GM23338 (cell line): ENCODE measurements at regions not wholly inside any gene's neighbourhood (a gene's known extent, or its start where the extent isn't known, plus 50 kb on each side); places are given as distances from the start of the nearest gene placed in this dataset.

Experiments used
- ATAC-seq: fragments of 200-7000 bp; cut with Tn5 transposase; 3 replicates; pipeline ENCODE4 v1.9.1; 2020
- DNase-seq: peaks from one replicate; pipeline ENCODE4 v3.0.0-alpha.2; 2015; ENCODE audit warnings: low spot score
- H2AFZ ChIP-seq: fragments of 200-600 bp; sonication (generic); 2 replicates; pipeline ENCODE4 v1.8.0; 2016; ENCODE audit warnings: antibody characterized with exemption, mild to moderate bottlenecking, moderate library complexity
- H3F3A ChIP-seq: fragments of 200-600 bp; sonication (generic); replicated peaks from 2 replicates; pipeline ENCODE4 v1.8.0; 2017; ENCODE audit warnings: antibody characterized with exemption, mixed run types, low read depth
- H3K27ac ChIP-seq: fragments of 200-600 bp; sonication (generic); 2 replicates; pipeline ENCODE4 v1.6.1; 2016; ENCODE audit warnings: low read depth
- H3K27me3 ChIP-seq: fragments of 200-600 bp; sonication (generic); 2 replicates; pipeline ENCODE4 v1.8.0; 2016; ENCODE audit warnings: mild to moderate bottlenecking, mixed run types, moderate library complexity; ENCODE audit not compliant: insufficient read depth
- H3K36me3 ChIP-seq: fragments of 200-600 bp; sonication (generic); 2 replicates; pipeline ENCODE4 v1.8.0; 2016; ENCODE audit warnings: mild to moderate bottlenecking; ENCODE audit not compliant: insufficient read depth
- H3K4me1 ChIP-seq: fragments of 200-600 bp; sonication (generic); 2 replicates; pipeline ENCODE4 v1.8.0; 2016; ENCODE audit warnings: mild to moderate bottlenecking, moderate library complexity; ENCODE audit not compliant: insufficient read depth
- H3K4me2 ChIP-seq: fragments of 200-600 bp; sonication (generic); 2 replicates; pipeline ENCODE4 v1.7.1; 2017; ENCODE audit warnings: mixed run types
- H3K4me3 ChIP-seq: fragments of 200-600 bp; sonication (generic); 2 replicates; pipeline ENCODE4 v1.6.1; 2016; ENCODE audit warnings: mixed run types
- H3K79me2 ChIP-seq: fragments of 200-600 bp; sonication (generic); replicated peaks from 2 replicates; pipeline ENCODE4 v1.8.0; 2017; ENCODE audit warnings: mild to moderate bottlenecking; ENCODE audit not compliant: insufficient read depth
- H3K9me2 ChIP-seq: fragments of 200-600 bp; sonication (generic); 2 replicates; pipeline ENCODE4 v1.8.0; 2017; ENCODE audit not compliant: insufficient read depth
- H4K20me1 ChIP-seq: fragments of 200-600 bp; sonication (generic); replicated peaks from 2 replicates; pipeline ENCODE4 v1.8.0; 2017; ENCODE audit warnings: mild to moderate bottlenecking; ENCODE audit not compliant: insufficient read depth
- H3K27ac Mint-ChIP-seq: 2 replicates; pipeline ENCODE4 v1.8.0; 2020; ENCODE audit warnings: inconsistent platforms, mild to moderate bottlenecking, moderate library complexity, mixed read lengths
- H3K27me3 Mint-ChIP-seq: 3 replicates; pipeline ENCODE4 v1.8.0; 2022; ENCODE audit warnings: low read depth, mild to moderate bottlenecking, moderate library complexity, mixed read lengths, inconsistent platforms; ENCODE audit not compliant: insufficient read depth, poor library complexity
- H3K36me3 Mint-ChIP-seq: 3 replicates; pipeline ENCODE4 v1.8.0; 2021; ENCODE audit warnings: low read depth, mild to moderate bottlenecking, inconsistent platforms, moderate library complexity, mixed read lengths
- H3K4me1 Mint-ChIP-seq: 3 replicates; pipeline ENCODE4 v1.8.0; 2020; ENCODE audit warnings: mild to moderate bottlenecking, inconsistent platforms, mixed read lengths
- H3K4me3 Mint-ChIP-seq: 3 replicates; pipeline ENCODE4 v1.8.0; 2021; ENCODE audit warnings: moderate library complexity, mild to moderate bottlenecking, inconsistent platforms, mixed read lengths
- H3K9me3 Mint-ChIP-seq: 3 replicates; pipeline ENCODE4 v1.8.0; 2020; ENCODE audit warnings: moderate library complexity, mild to moderate bottlenecking, inconsistent platforms, mixed read lengths
- CREB1 ChIP-seq: fragments of 250-450 bp; sonication (Bioruptor Pico); IDR thresholded peaks from 2 replicates; pipeline ENCODE4 v1.5.0; 2020; ENCODE audit warnings: low read depth, mild to moderate bottlenecking, moderate library complexity
- EZH2 ChIP-seq: fragments of 200-600 bp; sonication (generic); IDR thresholded peaks from one replicate; pipeline ENCODE4 v1.8.0; 2017; ENCODE audit warnings: antibody characterized with exemption, mild to moderate bottlenecking, low read depth; ENCODE audit not compliant: unreplicated experiment
- JUNB ChIP-seq: IDR thresholded peaks from one replicate; pipeline ENCODE4 v1.6.1; 2016; ENCODE audit warnings: antibody characterized with exemption; ENCODE audit not compliant: unreplicated experiment
- NANOG ChIP-seq: IDR thresholded peaks from 2 replicates; pipeline ENCODE4 v1.6.1; 2016; ENCODE audit warnings: antibody characterized with exemption, borderline replicate concordance
- POLR2AphosphoS5 ChIP-seq: IDR thresholded peaks from 2 replicates; pipeline ENCODE4 v1.6.1; 2016; ENCODE audit warnings: antibody characterized with exemption, low read depth
- STAT1 ChIP-seq: IDR thresholded peaks from one replicate; pipeline ENCODE4 v1.6.1; 2016; ENCODE audit warnings: antibody characterized with exemption; ENCODE audit not compliant: unreplicated experiment
- ZNF114 ChIP-seq: fragments of 250-450 bp; sonication (Bioruptor Pico); IDR thresholded peaks from 2 replicates; pipeline ENCODE4 v1.5.0; 2020; ENCODE audit warnings: mild to moderate bottlenecking, moderate library complexity
- ZNF331 ChIP-seq: fragments of 250-450 bp; sonication (Bioruptor Pico); IDR thresholded peaks from 2 replicates; pipeline ENCODE4 v1.5.0; 2020; ENCODE audit warnings: low read depth, mild to moderate bottlenecking, moderate library complexity
- TF ChIP-seq, protein P1 (sequence below), 2 experiments: fragments of 200-600 bp in 1 of 2; sonication (generic) in 1 of 2; conservative IDR thresholded peaks; 2 replicates each; pipeline versions ENCODE4 v1.5.1 to v1.6.1; 2016 to 2017; ENCODE audit warnings: antibody characterized with exemption in 2 of 2, low read depth in 2 of 2, mild to moderate bottlenecking in 2 of 2, moderate library complexity in 1 of 2
- TF ChIP-seq, protein P2 (sequence below): IDR thresholded peaks from 2 replicates; pipeline ENCODE4 v1.6.1; 2016; ENCODE audit warnings: antibody characterized with exemption

DNA sequence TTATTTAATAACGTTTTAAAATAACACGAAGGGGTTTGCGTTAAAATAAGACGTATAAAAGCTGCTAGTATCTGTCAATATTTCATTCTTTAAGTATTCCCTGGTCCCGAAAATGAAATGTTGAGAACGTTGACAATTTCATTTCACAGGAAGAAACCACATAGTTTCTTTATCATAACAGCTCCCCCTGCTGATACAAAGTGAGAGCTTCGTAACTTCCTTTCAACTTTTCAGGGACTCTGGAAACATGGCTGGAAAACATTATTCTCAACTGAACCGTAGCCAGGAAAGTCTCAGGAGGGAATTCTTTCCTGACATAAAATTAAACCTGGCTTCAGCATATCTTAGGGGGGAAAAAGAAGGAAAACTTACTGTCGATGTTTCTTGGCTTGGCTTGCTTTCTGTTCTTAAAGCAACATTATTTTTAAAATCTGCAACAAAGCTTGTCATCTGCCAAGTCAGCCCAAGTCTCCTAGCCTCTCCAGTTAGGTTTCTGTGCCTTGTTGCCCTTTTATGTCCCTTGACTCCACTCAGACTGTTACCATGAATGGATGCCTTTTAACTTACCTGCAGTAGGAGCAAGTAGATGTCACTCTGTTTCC, 122.9 kb upstream of the DAB2 start:
- no peaks in the 10 kb centered on the region for H3K27me3 Mint-ChIP-seq
- peaks cover 5% of the 10 kb centered on the region; the same call in 1 of the 2 replicates for H3K4me1 ChIP-seq
- H2AFZ ChIP-seq = peak overlapping the region; percentile 8; the same call in 1 of the 2 replicates
- DNase-seq (peak; percentile 74), ATAC-seq (peak; percentile 48; the same call in 2 of the 3 replicates)
- no peaks in the 10 kb centered on the region for H4K20me1 ChIP-seq
- no peaks in the 10 kb centered on the region for H3K27me3 ChIP-seq
- no peaks in the 10 kb centered on the region for H3K79me2 ChIP-seq
- no peak overlapping the region for H3K27ac ChIP-seq
- H3K4me2 ChIP-seq = no peak overlapping the region
- H3K9me3 Mint-ChIP-seq = no peaks in the 10 kb centered on the region
- 0 out of 2 replicates have a peak, but pooled peaks cover 7% of the 10 kb centered on the region for H3K9me2 ChIP-seq
- TF ChIP-seq NANOG = no peak
- TF ChIP-seq, protein P1, sequence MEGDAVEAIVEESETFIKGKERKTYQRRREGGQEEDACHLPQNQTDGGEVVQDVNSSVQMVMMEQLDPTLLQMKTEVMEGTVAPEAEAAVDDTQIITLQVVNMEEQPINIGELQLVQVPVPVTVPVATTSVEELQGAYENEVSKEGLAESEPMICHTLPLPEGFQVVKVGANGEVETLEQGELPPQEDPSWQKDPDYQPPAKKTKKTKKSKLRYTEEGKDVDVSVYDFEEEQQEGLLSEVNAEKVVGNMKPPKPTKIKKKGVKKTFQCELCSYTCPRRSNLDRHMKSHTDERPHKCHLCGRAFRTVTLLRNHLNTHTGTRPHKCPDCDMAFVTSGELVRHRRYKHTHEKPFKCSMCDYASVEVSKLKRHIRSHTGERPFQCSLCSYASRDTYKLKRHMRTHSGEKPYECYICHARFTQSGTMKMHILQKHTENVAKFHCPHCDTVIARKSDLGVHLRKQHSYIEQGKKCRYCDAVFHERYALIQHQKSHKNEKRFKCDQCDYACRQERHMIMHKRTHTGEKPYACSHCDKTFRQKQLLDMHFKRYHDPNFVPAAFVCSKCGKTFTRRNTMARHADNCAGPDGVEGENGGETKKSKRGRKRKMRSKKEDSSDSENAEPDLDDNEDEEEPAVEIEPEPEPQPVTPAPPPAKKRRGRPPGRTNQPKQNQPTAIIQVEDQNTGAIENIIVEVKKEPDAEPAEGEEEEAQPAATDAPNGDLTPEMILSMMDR (conservative IDR thresholded peaks at IDR 0.05; ENCODE audit: low read depth in 2 of 2) = peak; percentile 70 to 80
- H3K36me3 ChIP-seq = no peaks in the 10 kb centered on the region
- H3K36me3 Mint-ChIP-seq = no peaks in the 10 kb centered on the region
- H3F3A ChIP-seq = no peaks in the 10 kb centered on the region
- no peak overlapping the region for H3K4me3 Mint-ChIP-seq
- H3K4me1 Mint-ChIP-seq = peaks cover 4% of the 10 kb centered on the region; the same call in 2 of the 3 replicates
- H3K4me3 ChIP-seq = no peak overlapping the region
- no peak overlapping the region for H3K27ac Mint-ChIP-seq

DNA sequence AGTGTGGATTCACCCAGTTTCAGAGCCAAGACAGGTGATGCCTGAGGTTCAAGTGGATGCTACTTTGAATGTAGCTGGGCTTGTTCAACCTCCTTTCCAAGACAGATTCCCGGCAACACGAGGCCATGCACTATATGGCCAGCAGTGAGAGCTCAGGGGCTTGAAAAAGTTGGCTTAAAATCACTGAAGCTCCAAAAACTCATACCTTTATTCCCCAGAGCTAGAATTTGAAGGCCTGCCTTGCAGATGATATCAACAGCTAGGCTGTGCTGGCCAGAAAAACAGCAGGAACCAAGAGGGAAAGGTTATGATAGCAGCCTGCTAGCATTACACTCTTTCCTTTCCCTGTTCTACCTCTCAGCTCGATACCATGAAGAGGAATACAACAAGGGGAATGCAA, 120.2 kb upstream of the DAB2 start:
- Mint-ChIP-seq H3K36me3 (no peaks in the 10 kb centered on the region), H3K4me3 (no peak overlapping the region), H3K4me1 (peaks cover 4% of the 10 kb centered on the region; the same call in 2 of the 3 replicates), H3K9me3 (no peaks in the 10 kb centered on the region), H3K27me3 (no peaks in the 10 kb centered on the region), H3K27ac (no peak overlapping the region)
- no peak for DNase-seq
- H3K27ac ChIP-seq = no peak overlapping the region
- TF ChIP-seq JUNB (no peak), EZH2 (no peak), ZNF331 (CRISPR knock-in tag) (no peak)
- H3K36me3 ChIP-seq = no peaks in the 10 kb centered on the region
- no peaks in the 10 kb centered on the region for H3K79me2 ChIP-seq
- no peak overlapping the region for H3K4me2 ChIP-seq
- no peaks in the 10 kb centered on the region for H3K27me3 ChIP-seq
- H4K20me1 ChIP-seq = no peaks in the 10 kb centered on the region
- ATAC-seq = no peak
- no peak overlapping the region for H2AFZ ChIP-seq
- no peaks in the 10 kb centered on the region for H3F3A ChIP-seq
- H3K9me2 ChIP-seq = 0 out of 2 replicates have a peak, but pooled peaks cover 7% of the 10 kb centered on the region
- no peak overlapping the region for H3K4me3 ChIP-seq
- H3K4me1 ChIP-seq = peaks cover 5% of the 10 kb centered on the region; the same call in 1 of the 2 replicates

DNA sequence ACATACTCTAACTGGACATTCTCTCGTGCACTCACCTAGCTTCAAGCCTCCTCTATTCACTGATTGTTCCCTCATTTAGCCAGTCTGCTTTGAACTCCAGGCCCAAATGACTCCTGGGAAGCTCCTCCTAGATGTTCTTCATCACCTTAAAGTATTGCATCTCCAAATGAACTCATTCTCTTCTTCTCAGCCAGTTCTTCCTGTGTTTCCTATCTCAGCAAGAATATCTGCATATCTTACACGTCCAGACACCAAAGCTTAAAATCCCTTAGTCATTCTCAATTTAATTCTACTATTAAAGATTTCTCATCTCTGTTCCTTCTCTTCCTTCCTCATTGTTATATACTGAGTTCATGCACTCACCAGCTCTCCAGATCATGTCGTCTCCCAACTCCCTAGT, 118.6 kb upstream of the DAB2 start:
- Histone ChIP-seq H3K4me1 (peaks cover 5% of the 10 kb centered on the region; the same call in 1 of the 2 replicates), H4K20me1 (no peaks in the 10 kb centered on the region), H3K4me3 (no peak overlapping the region), H2AFZ (peak overlapping the region; percentile 48; the same call in 1 of the 2 replicates), H3F3A (no peaks in the 10 kb centered on the region), H3K27me3 (no peaks in the 10 kb centered on the region), H3K4me2 (no peak overlapping the region), H3K36me3 (no peaks in the 10 kb centered on the region), H3K79me2 (no peaks in the 10 kb centered on the region), H3K9me2 (0 out of 2 replicates have a peak, but pooled peaks cover 7% of the 10 kb centered on the region), H3K27ac (no peak overlapping the region)
- DNase-seq = no peak
- Mint-ChIP-seq H3K9me3 (no peaks in the 10 kb centered on the region), H3K4me3 (no peak overlapping the region), H3K36me3 (no peaks in the 10 kb centered on the region), H3K27ac (no peak overlapping the region), H3K4me1 (peaks cover 4% of the 10 kb centered on the region; the same call in 2 of the 3 replicates), H3K27me3 (no peaks in the 10 kb centered on the region)
- no peak for ATAC-seq
- TF ChIP-seq POLR2AphosphoS5 (no peak), CREB1 (CRISPR knock-in tag) (no peak), ZNF114 (CRISPR knock-in tag) (no peak), STAT1 (no peak), NANOG (no peak), EZH2 (no peak), JUNB (no peak)
- TF ChIP-seq, protein P2, sequence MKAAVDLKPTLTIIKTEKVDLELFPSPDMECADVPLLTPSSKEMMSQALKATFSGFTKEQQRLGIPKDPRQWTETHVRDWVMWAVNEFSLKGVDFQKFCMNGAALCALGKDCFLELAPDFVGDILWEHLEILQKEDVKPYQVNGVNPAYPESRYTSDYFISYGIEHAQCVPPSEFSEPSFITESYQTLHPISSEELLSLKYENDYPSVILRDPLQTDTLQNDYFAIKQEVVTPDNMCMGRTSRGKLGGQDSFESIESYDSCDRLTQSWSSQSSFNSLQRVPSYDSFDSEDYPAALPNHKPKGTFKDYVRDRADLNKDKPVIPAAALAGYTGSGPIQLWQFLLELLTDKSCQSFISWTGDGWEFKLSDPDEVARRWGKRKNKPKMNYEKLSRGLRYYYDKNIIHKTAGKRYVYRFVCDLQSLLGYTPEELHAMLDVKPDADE = no peak
- TF ChIP-seq, protein P1 (conservative IDR thresholded peaks at IDR 0.05; ENCODE audit: low read depth in 2 of 2) = no peak
